Loucy (cell line): ENCODE measurements at regions not wholly inside any gene's neighbourhood (a gene's known extent, or its start where the extent isn't known, plus 50 kb on each side); places are given as distances from the start of the nearest gene placed in this dataset.
A peak's percentile ranks its signal among the peaks of the same experiment; 100 is the strongest.
"Not testable (repeated sequence)": the region's sequence is repeated elsewhere in the genome, so short reads cannot be mapped to it uniquely, and the experiment has no call there.

ENCODE experiments used
- H2AFZ ChIP-seq: fragments of 200-600 bp; sonication (generic); 2 replicates; pipeline ENCODE4 v1.6.0; 2016; ENCODE audit warnings: antibody characterized with exemption, mild to moderate bottlenecking, low read length, moderate library complexity
- H3F3A ChIP-seq: fragments of 200-600 bp; 2 replicates; pipeline ENCODE4 v1.6.0; 2016; ENCODE audit warnings: antibody characterized with exemption, low read depth, mild to moderate bottlenecking
- H3K27me3 ChIP-seq: fragments of 200-600 bp; sonication (generic); 2 replicates; pipeline ENCODE4 v1.6.1; 2014; ENCODE audit warnings: low read length, mild to moderate bottlenecking; ENCODE audit not compliant: insufficient read depth, poor library complexity, severe bottlenecking
- H3K36me3 ChIP-seq: fragments of 200-600 bp; sonication (generic); 2 replicates; pipeline ENCODE4 v1.6.1; 2016; ENCODE audit warnings: low read length; ENCODE audit not compliant: insufficient read depth
- H3K4me1 ChIP-seq: fragments of 200-600 bp; sonication (generic); 2 replicates; pipeline ENCODE4 v1.5.1; 2014; ENCODE audit warnings: low read length, mild to moderate bottlenecking; ENCODE audit not compliant: insufficient read depth, poor library complexity, severe bottlenecking
- H3K4me2 ChIP-seq: fragments of 200-600 bp; sonication (generic); 2 replicates; pipeline ENCODE4 v1.6.0; 2014; ENCODE audit warnings: antibody characterized with exemption, low read length, low read depth, mild to moderate bottlenecking; ENCODE audit not compliant: poor library complexity, severe bottlenecking
- H3K4me3 ChIP-seq: fragments of 200-600 bp; sonication (generic); 2 replicates; pipeline ENCODE4 v1.5.1; 2014; ENCODE audit warnings: low read length, mild to moderate bottlenecking, mixed read lengths; ENCODE audit not compliant: poor library complexity, severe bottlenecking
- H3K79me2 ChIP-seq: fragments of 200-600 bp; sonication (generic); 2 replicates; pipeline ENCODE4 v1.6.1; 2014; ENCODE audit warnings: low read length; ENCODE audit not compliant: insufficient read depth
- H3K9ac ChIP-seq: fragments of 200-600 bp; sonication (generic); 2 replicates; pipeline ENCODE4 v1.6.0; 2014; ENCODE audit warnings: mild to moderate bottlenecking, low read depth, low read length, moderate library complexity; ENCODE audit not compliant: poor library complexity, severe bottlenecking
- H3K9me2 ChIP-seq: fragments of 200-600 bp; sonication (generic); replicated peaks from 2 replicates; pipeline ENCODE4 v1.6.1; 2016; ENCODE audit warnings: low read depth, low read length, mixed read lengths
- H3K9me3 ChIP-seq: fragments of 200-600 bp; sonication (generic); 2 replicates; pipeline ENCODE4 v1.6.1; 2014; ENCODE audit warnings: mild to moderate bottlenecking, antibody characterized with exemption, low read length, low read depth; ENCODE audit not compliant: insufficient read depth
- H4K20me1 ChIP-seq: fragments of 200-600 bp; sonication (generic); 2 replicates; pipeline ENCODE4 v1.6.0; 2014; ENCODE audit warnings: antibody characterized with exemption, low read length, mild to moderate bottlenecking; ENCODE audit not compliant: insufficient read depth, poor library complexity, severe bottlenecking
- CTCF ChIP-seq: fragments of 200-600 bp; sonication (generic); conservative IDR thresholded peaks from 2 replicates; pipeline ENCODE4 v1.5.1; 2014; ENCODE audit warnings: mild to moderate bottlenecking, antibody characterized with exemption, low read length
- EZH2phosphoT487 ChIP-seq: fragments of 200-600 bp; IDR thresholded peaks from 2 replicates; pipeline ENCODE4 v1.6.1; 2018; ENCODE audit warnings: antibody characterized with exemption, mild to moderate bottlenecking, moderate library complexity, borderline replicate concordance

- Histone ChIP-seq H2AFZ (no peak overlapping the region), H3K9me3 (peaks cover 9% of the 10 kb centered on the region; the same call in 1 of the 2 replicates), H4K20me1 (no peaks in the 10 kb centered on the region), H3K27me3 (no peaks in the 10 kb centered on the region), H3K79me2 (no peaks in the 10 kb centered on the region), H3K4me3 (no peak overlapping the region), H3K9ac (no peak overlapping the region), H3K4me2 (no peak overlapping the region), H3K36me3 (no peaks in the 10 kb centered on the region; the same call in 1 of the 2 replicates), H3K4me1 (peaks cover 55% of the 10 kb centered on the region), H3K9me2 (no peaks in the 10 kb centered on the region), H3F3A (0 out of 2 replicates have a peak, but pooled peaks cover 3% of the 10 kb centered on the region)
- TF ChIP-seq EZH2phosphoT487 (no peak), CTCF (no peak)
Measured at GRCh38 chr20:40902661-40903060, 126.0 kb upstream of the TOP1 start.

- Histone ChIP-seq H3K27me3 (no peaks in the 10 kb centered on the region), H3K9me2 (no peaks in the 10 kb centered on the region), H3K4me1 (peaks cover 58% of the 10 kb centered on the region), H3K4me2 (peak overlapping the region; percentile 66), H3K9me3 (peaks cover 9% of the 10 kb centered on the region; the same call in 1 of the 2 replicates), H3F3A (peaks cover 10% of the 10 kb centered on the region), H3K79me2 (peaks cover 4% of the 10 kb centered on the region; the same call in 1 of the 2 replicates), H2AFZ (no peak overlapping the region), H3K4me3 (peak overlapping the region; percentile 65), H3K9ac (peak overlapping the region; percentile 49), H4K20me1 (no peaks in the 10 kb centered on the region), H3K36me3 (no peaks in the 10 kb centered on the region; the same call in 1 of the 2 replicates)
- TF ChIP-seq EZH2phosphoT487, result no peak
- no peak for TF ChIP-seq CTCF
Measured at GRCh38 chr20:40908309-40908708, 120.3 kb upstream of the TOP1 start.

GRCh38 chr20:40909489-40909888 lies 119.1 kb upstream of the TOP1 start:
- H3K36me3 ChIP-seq, H3K9me3 ChIP-seq, H3F3A ChIP-seq, H3K9me2 ChIP-seq, H2AFZ ChIP-seq, H4K20me1 ChIP-seq, H3K27me3 ChIP-seq, H3K79me2 ChIP-seq: not testable (repeated sequence)
- H3K4me1 ChIP-seq, result peaks cover 47% of the 10 kb centered on the region
- H3K4me2 ChIP-seq, result peak overlapping the region; percentile 66
- peak overlapping the region; percentile 49 for H3K9ac ChIP-seq
- peak overlapping the region; percentile 65 for H3K4me3 ChIP-seq

- H3K79me2 ChIP-seq, H3F3A ChIP-seq, H3K27me3 ChIP-seq, H3K4me3 ChIP-seq, H3K9me2 ChIP-seq, H3K4me2 ChIP-seq, H4K20me1 ChIP-seq, H3K36me3 ChIP-seq, H3K9me3 ChIP-seq, H2AFZ ChIP-seq, H3K9ac ChIP-seq: not testable (repeated sequence)
- H3K4me1 ChIP-seq, result peaks cover 37% of the 10 kb centered on the region
Measured at GRCh38 chr20:40910436-40910835, 118.2 kb upstream of the TOP1 start.

- not testable (repeated sequence) for H3K9me3 ChIP-seq, H3K36me3 ChIP-seq, H3F3A ChIP-seq, H2AFZ ChIP-seq, H3K9me2 ChIP-seq, H3K4me3 ChIP-seq, H3K79me2 ChIP-seq, H3K27me3 ChIP-seq, H4K20me1 ChIP-seq, H3K4me2 ChIP-seq, H3K9ac ChIP-seq
- H3K4me1 ChIP-seq, result peaks cover 30% of the 10 kb centered on the region
Measured at GRCh38 chr20:40911152-40911551, 117.5 kb upstream of the TOP1 start.
